Fibroblast of villous mesenchyme (primary cell): ENCODE measurements at regions not wholly inside any gene's neighbourhood (a gene's known extent, or its start where the extent isn't known, plus 50 kb on each side); places are given as distances from the start of the nearest gene placed in this dataset.

Source experiments
- DNase-seq: peaks from one replicate; pipeline ENCODE4 v3.0.0-alpha.2; 2010; ENCODE audit warnings: low read depth
- H3K4me3 ChIP-seq: 2 replicates; pipeline ENCODE4 v1.5.1; 2011; ENCODE audit warnings: low read depth, mild to moderate bottlenecking, low read length
- TF ChIP-seq, protein P1 (sequence below): IDR thresholded peaks from 2 replicates; pipeline ENCODE4 v1.5.1; 2012; ENCODE audit warnings: low read depth, mild to moderate bottlenecking, low read length; ENCODE audit not compliant: insufficient read depth

DNA sequence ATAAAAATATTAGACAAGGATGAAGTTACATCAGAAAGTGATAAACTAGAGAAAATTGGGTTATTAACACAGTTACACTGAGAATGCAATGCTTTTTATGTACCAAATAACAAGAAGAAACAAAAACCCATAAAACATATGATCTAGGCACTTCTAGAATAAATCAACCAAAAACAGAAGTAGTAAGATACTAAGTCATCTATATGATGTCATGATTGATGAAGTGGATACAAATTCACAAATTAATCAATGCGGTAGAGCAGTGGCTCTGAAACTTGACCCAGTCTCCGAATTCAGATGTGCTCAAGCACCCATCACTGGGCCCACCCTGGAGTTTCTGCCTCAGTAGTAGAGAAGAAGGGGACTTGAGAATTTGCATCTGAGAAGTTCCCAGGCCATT lies 112.1 kb upstream of the SSTR4 start:
- H3K4me3 ChIP-seq: no peak overlapping the region
- TF ChIP-seq, protein P1, sequence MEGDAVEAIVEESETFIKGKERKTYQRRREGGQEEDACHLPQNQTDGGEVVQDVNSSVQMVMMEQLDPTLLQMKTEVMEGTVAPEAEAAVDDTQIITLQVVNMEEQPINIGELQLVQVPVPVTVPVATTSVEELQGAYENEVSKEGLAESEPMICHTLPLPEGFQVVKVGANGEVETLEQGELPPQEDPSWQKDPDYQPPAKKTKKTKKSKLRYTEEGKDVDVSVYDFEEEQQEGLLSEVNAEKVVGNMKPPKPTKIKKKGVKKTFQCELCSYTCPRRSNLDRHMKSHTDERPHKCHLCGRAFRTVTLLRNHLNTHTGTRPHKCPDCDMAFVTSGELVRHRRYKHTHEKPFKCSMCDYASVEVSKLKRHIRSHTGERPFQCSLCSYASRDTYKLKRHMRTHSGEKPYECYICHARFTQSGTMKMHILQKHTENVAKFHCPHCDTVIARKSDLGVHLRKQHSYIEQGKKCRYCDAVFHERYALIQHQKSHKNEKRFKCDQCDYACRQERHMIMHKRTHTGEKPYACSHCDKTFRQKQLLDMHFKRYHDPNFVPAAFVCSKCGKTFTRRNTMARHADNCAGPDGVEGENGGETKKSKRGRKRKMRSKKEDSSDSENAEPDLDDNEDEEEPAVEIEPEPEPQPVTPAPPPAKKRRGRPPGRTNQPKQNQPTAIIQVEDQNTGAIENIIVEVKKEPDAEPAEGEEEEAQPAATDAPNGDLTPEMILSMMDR: no peak
- DNase-seq: no peak

DNA sequence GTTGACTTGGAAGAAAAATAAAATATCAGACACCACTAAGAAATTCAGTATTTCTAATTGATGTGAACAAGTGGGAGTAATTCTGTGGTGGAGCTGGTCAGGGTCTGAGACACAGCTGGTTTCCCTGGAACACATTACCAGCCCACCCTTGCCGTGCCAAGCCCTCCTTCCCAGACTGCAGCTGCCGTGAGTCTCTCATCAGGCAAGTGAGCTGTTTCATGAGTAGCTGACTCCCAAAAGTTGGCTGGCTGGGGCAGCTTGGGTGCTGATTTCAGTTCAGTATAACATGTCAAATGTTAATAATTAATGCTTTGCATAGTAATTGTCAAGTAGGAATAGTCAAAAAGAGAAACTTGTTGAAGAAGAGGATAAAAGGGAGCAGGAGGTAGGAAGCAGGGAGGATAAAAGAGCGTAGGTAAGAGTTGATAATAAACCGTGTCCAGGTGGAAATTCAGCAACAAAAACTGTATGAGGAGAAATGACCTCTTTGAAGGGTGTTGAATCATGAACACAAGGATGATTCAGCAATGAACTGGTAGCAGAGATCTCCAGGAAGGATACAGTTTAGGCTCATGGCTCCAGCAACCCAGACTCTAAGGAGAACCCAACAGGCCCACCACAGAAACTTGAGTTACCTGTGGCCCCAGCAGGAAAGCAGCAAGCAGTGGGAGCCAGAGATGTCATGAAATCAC lies 110.9 kb upstream of the SSTR4 start:
- DNase-seq: no peak
- H3K4me3 ChIP-seq: no peak overlapping the region
- TF ChIP-seq, protein P1: no peak

DNA sequence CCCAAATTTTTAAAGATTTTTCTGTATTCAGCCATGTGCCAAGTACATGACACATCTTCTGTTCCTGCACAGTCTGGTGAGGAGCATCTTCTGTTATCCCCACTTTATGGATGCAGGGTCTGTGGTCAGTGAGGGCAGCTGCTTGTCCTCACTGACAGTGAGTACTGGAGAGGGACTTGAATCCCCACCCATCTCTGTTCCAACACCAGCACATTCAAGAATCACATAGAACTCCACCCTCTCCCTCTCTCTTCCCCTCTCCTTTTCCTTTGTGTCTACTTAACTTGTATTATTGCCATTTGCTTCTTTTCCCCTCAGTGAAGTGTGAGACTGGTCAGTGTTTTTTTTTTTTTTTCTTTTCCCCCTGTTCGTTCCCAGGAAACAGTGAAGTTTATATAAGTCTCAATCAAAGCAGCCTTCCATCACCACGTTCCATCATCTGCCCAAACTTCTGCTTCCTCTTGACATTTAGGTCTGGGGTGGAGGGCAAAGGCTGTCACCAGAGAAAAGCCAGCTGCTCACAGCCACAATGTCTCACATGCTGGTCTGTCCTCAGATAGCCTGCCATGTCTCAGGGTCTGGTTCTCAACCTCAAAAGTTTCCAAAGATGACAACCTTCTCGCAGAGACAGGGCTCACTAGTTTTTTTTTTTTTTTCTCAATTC lies 110.0 kb upstream of the SSTR4 start:
- TF ChIP-seq, protein P1: no peak
- DNase-seq: no peak
- no peak overlapping the region for H3K4me3 ChIP-seq

DNA sequence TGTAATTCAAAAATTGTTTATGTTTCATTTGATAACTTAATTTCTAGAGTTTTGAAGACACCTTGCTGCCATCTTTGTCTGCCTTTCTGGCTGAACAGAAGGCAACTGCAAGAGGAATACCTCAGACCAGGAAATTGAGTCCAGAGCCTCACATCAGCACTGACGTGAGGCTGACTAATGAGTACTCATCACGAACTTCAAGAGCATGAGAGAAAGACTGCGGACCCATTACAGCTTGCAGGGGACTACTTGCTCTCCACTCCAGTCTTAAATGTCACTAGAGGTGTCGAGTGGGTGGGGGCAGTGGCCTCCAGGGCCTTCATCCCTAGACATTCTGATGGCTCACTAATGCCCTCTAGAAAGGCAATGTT lies 109.5 kb upstream of the SSTR4 start:
- TF ChIP-seq, protein P1: no peak
- H3K4me3 ChIP-seq: no peak overlapping the region
- DNase-seq: no peak

DNA sequence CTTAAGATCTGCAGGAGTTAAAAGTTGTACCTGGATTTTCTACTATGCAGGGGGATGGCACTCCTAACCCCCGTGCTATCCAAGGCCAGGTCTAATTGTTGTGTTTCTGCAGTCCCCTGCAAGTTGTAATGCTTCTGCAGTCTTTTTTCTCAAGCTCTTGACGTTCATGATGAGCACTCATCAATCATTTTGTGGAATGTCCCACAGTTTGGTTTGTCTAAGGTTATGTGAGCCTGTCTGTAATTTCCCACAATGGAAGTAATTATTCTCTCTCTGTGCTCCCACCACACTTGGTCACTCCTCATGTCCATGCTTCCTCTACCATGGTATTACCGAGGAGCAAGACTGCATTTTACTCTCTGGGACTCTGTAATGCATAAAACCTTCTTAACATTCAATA lies 107.6 kb upstream of the SSTR4 start:
- TF ChIP-seq, protein P1: no peak
- no peak overlapping the region for H3K4me3 ChIP-seq

DNA sequence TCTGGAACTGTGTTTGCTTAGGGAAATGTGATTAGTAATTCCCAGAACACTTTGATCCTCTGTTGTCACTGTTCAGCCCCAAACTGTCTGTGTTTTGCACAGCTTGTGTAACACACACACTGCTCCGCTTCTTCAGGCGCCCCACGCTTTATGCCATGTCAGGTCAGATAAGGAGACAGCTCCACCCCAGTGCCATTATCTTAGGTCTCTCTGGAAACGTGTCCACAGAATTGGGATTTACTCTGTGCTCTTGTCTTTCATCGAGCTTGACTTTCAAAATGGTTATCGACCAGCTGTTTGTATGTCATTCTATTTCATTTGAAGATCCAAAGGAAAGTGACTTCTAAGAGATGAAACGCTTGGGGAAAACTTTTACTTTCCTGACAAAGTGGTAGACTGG lies 106.4 kb upstream of the SSTR4 start:
- DNase-seq: no peak
- H3K4me3 ChIP-seq: no peak overlapping the region
- TF ChIP-seq, protein P1: no peak

More for the DNA sequence above, 107.6 kb upstream of the SSTR4 start:
- DNase-seq: no peak
